PC-3 (cell line): ENCODE measurements at regions not wholly inside any gene's neighbourhood (a gene's known extent, or its start where the extent isn't known, plus 50 kb on each side); places are given as distances from the start of the nearest gene placed in this dataset.

Experiments
- ATAC-seq: fragments of 200-7000 bp; cut with Tn5 transposase; 2 replicates; pipeline ENCODE4 v1.9.1; 2020; ENCODE audit warnings: mild to moderate bottlenecking, moderate library complexity
- BruUV-seq: library from RNA; stranded (reverse); fragments of 400-500 nt; replicated peaks from 2 replicates; lab custom pipeline; 2021; lab: Mats Ljungman, UMichigan
- CTCF ChIA-PET: fragments of 300-600 bp; sonication (Branson Sonifier 250); formaldehyde crosslinking; loops from one replicate; lab custom pipeline; 2022; ENCODE audit warnings: antibody characterized with exemption; lab: Charles Lee
- POLR2A ChIA-PET: fragments of 300-600 bp; sonication (Branson Sonifier 250); formaldehyde crosslinking; loops from one replicate; lab custom pipeline; 2022; ENCODE audit warnings: antibody characterized with exemption; ENCODE audit not compliant: unreplicated experiment; lab: Charles Lee
- DNase-seq: peaks from one replicate; pipeline ENCODE4 v3.0.0-alpha.2; 2015
- H2AFZ ChIP-seq: fragments of 300-600 bp; sonication (generic); 2 replicates; pipeline ENCODE4 v1.6.0; 2016; ENCODE audit warnings: antibody characterized with exemption, low read length
- H3F3A ChIP-seq: fragments of 300-600 bp; sonication (generic); one replicate; pipeline ENCODE4 v1.6.0; 2017; ENCODE audit warnings: antibody characterized with exemption, low read length, control low read depth, mild to moderate bottlenecking; ENCODE audit not compliant: unreplicated experiment
- H3K27ac ChIP-seq: fragments of 300-600 bp; sonication (generic); 2 replicates; pipeline ENCODE4 v1.5.1; 2016; ENCODE audit warnings: mild to moderate bottlenecking, low read length
- H3K27me3 ChIP-seq: fragments of 300-600 bp; sonication (generic); 2 replicates; pipeline ENCODE4 v1.6.1; 2016; ENCODE audit warnings: low read length, mixed read lengths
- H3K36me3 ChIP-seq: fragments of 300-600 bp; sonication (generic); 2 replicates; pipeline ENCODE4 v1.6.1; 2016; ENCODE audit warnings: low read depth, mixed run types, low read length, mixed read lengths
- H3K4me1 ChIP-seq: fragments of 300-600 bp; sonication (generic); 2 replicates; pipeline ENCODE4 v1.5.1; 2016; ENCODE audit warnings: low read length; ENCODE audit not compliant: insufficient read depth
- H3K4me2 ChIP-seq: fragments of 300-600 bp; sonication (generic); 2 replicates; pipeline ENCODE4 v1.6.0; 2016; ENCODE audit warnings: low read length
- H3K4me3 ChIP-seq: fragments of 300-600 bp; sonication (generic); 2 replicates; pipeline ENCODE4 v1.5.1; 2016; ENCODE audit warnings: mild to moderate bottlenecking, low read length, mixed read lengths
- H3K79me2 ChIP-seq: fragments of 300-600 bp; sonication (generic); 2 replicates; pipeline ENCODE4 v1.6.1; 2017; ENCODE audit warnings: low read length, mixed read lengths
- H3K9ac ChIP-seq: fragments of 300-600 bp; sonication (generic); 2 replicates; pipeline ENCODE4 v1.6.0; 2016; ENCODE audit warnings: mild to moderate bottlenecking, low read length
- H3K9me2 ChIP-seq: fragments of 300-600 bp; sonication (generic); replicated peaks from 2 replicates; pipeline ENCODE4 v1.6.1; 2016; ENCODE audit warnings: mixed run types, low read length, mixed read lengths
- H3K9me3 ChIP-seq: fragments of 300-600 bp; sonication (generic); 2 replicates; pipeline ENCODE4 v1.6.1; 2016; ENCODE audit warnings: low read length, mixed read lengths
- H4K20me1 ChIP-seq: fragments of 300-600 bp; sonication (generic); 2 replicates; pipeline ENCODE4 v1.6.1; 2016; ENCODE audit warnings: low read length, mixed read lengths
- EZH2 ChIP-seq: fragments of 300-600 bp; sonication (generic); IDR thresholded peaks from one replicate; pipeline ENCODE4 v1.6.1; 2017; ENCODE audit warnings: antibody characterized with exemption, mild to moderate bottlenecking, low read length; ENCODE audit not compliant: unreplicated experiment
- EZH2phosphoT487 ChIP-seq: fragments of 300-600 bp; sonication (generic); IDR thresholded peaks from 2 replicates; pipeline ENCODE4 v1.6.1; 2018; ENCODE audit warnings: mild to moderate bottlenecking, antibody characterized with exemption, low read length, borderline replicate concordance
- intact Hi-C: fragments of 100-400 bp; cut with micrococcal nuclease; formaldehyde crosslinking; loops from 2 replicates; pipeline ENCODE4 v1.9.0; 2023
- TF ChIP-seq, protein P1 (sequence below): fragments of 300-600 bp; sonication (generic); conservative IDR thresholded peaks from 2 replicates; pipeline ENCODE4 v1.5.1; 2017; ENCODE audit warnings: antibody characterized with exemption, low read depth, mild to moderate bottlenecking, low read length

DNA sequence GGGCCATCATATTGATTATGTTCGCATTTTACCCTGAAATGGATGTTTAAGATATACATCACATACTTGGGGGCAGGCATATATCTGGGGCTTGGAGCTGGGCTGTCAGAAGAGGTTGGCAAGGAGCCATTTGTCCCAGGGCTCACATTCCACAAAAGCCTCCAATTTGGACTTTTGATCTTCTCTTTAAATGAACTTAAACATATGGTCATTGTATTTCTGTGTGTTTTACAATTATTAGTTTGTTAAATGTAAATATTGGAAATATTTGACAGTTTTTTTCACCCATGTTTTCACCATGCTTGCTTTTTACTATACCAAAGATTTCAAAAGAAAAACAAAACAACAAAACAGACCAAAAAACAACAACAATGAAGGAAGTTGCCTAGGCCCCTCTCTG lies 165.8 kb upstream of the MEIS1 start:
- intact Hi-C loops, result no loop called here
- Histone ChIP-seq H3K36me3 (no peaks in the 10 kb centered on the region), H3K27me3 (peaks cover 37% of the 10 kb centered on the region), H3K9me3 (no peaks in the 10 kb centered on the region), H3K4me3 (no peak overlapping the region), H2AFZ (no peak overlapping the region), H3K27ac (no peak overlapping the region), H3K4me1 (no peaks in the 10 kb centered on the region), H4K20me1 (no peaks in the 10 kb centered on the region), H3K9me2 (no peaks in the 10 kb centered on the region), H3F3A (no peaks in the 10 kb centered on the region), H3K4me2 (no peak overlapping the region), H3K79me2 (no peaks in the 10 kb centered on the region), H3K9ac (no peak overlapping the region)
- POLR2A ChIA-PET, result no interaction called here
- TF ChIP-seq, protein P1, sequence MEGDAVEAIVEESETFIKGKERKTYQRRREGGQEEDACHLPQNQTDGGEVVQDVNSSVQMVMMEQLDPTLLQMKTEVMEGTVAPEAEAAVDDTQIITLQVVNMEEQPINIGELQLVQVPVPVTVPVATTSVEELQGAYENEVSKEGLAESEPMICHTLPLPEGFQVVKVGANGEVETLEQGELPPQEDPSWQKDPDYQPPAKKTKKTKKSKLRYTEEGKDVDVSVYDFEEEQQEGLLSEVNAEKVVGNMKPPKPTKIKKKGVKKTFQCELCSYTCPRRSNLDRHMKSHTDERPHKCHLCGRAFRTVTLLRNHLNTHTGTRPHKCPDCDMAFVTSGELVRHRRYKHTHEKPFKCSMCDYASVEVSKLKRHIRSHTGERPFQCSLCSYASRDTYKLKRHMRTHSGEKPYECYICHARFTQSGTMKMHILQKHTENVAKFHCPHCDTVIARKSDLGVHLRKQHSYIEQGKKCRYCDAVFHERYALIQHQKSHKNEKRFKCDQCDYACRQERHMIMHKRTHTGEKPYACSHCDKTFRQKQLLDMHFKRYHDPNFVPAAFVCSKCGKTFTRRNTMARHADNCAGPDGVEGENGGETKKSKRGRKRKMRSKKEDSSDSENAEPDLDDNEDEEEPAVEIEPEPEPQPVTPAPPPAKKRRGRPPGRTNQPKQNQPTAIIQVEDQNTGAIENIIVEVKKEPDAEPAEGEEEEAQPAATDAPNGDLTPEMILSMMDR, result no peak
- TF ChIP-seq EZH2phosphoT487 (no peak), EZH2 (no peak)
- ATAC-seq (no peak), DNase-seq (no peak)
- CTCF ChIA-PET, result no interaction called here
- no TSS peak for BruUV-seq

DNA sequence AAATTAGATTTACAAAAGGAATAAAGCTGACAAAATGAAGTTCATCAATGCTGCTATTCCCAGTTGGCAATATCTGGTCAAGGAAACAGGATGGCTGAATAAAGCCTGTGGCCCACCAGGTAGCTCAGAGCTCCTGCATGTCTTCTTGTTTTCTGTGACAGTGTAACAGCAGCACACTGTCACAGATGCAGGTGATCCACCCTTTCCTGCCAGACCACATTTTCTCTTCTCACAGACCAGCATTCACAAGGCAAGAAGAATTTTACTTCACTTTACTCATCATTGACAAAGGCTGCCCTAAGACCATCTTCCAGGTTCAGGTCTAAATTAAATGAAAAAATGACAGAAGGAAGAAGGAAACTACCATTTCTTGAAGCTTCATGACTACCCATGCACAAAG lies 166.2 kb upstream of the MEIS1 start:
- peaks cover 37% of the 10 kb centered on the region for H3K27me3 ChIP-seq
- no peak overlapping the region for H3K4me2 ChIP-seq
- H2AFZ ChIP-seq, result no peak overlapping the region
- H3K9me2 ChIP-seq, result no peaks in the 10 kb centered on the region
- H3K27ac ChIP-seq, result no peak overlapping the region
- intact Hi-C loops, result no loop called here
- TF ChIP-seq EZH2phosphoT487 (no peak), EZH2 (no peak)
- TF ChIP-seq, protein P1, result no peak
- H4K20me1 ChIP-seq, result no peaks in the 10 kb centered on the region
- no peak for DNase-seq
- BruUV-seq, result no TSS peak
- H3F3A ChIP-seq, result no peaks in the 10 kb centered on the region
- no peak for ATAC-seq
- ChIA-PET CTCF (no interaction called here), POLR2A (no interaction called here)
- H3K9me3 ChIP-seq, result no peaks in the 10 kb centered on the region
- no peak overlapping the region for H3K9ac ChIP-seq
- H3K79me2 ChIP-seq, result no peaks in the 10 kb centered on the region
- no peaks in the 10 kb centered on the region for H3K4me1 ChIP-seq
- H3K4me3 ChIP-seq, result no peak overlapping the region
- H3K36me3 ChIP-seq, result no peaks in the 10 kb centered on the region

DNA sequence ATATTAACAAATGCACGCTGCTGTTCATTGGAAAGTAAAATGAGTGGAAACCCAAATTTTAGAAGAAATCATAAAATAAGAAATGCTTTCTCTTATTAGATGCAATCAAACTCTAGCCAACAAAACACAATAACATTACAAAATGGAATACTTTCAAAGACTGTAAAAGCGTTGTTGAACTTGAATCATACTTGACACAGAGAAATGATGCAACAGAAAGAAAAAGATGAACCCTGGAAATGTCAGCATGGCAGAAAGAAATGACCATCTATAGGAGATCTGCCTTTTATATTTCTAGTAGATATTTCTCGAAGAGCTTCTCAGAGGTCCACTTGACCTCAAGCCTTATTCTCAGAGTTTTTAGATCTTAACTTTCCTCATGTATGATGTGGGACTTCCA lies 170.6 kb upstream of the MEIS1 start:
- Histone ChIP-seq H3K4me2 (no peak overlapping the region), H3K9ac (no peak overlapping the region), H3K4me3 (no peak overlapping the region), H3F3A (no peaks in the 10 kb centered on the region), H4K20me1 (no peaks in the 10 kb centered on the region), H3K9me3 (no peaks in the 10 kb centered on the region), H3K9me2 (no peaks in the 10 kb centered on the region), H2AFZ (no peak overlapping the region), H3K79me2 (no peaks in the 10 kb centered on the region), H3K4me1 (no peaks in the 10 kb centered on the region), H3K27ac (no peak overlapping the region), H3K27me3 (peaks cover 22% of the 10 kb centered on the region), H3K36me3 (no peaks in the 10 kb centered on the region)
- no peak for DNase-seq
- no TSS peak for BruUV-seq
- CTCF ChIA-PET, result no interaction called here
- TF ChIP-seq, protein P1, result no peak
- no peak for TF ChIP-seq EZH2
- TF ChIP-seq EZH2phosphoT487, result no peak
- intact Hi-C loops, result no loop called here
- POLR2A ChIA-PET, result no interaction called here
- no peak for ATAC-seq
